ENCODE measurements at regions not wholly inside any gene's neighbourhood (a gene's known extent, or its start where the extent isn't known, plus 50 kb on each side); places are given as distances from the start of the nearest gene placed in this dataset.

- H3K9me3 ChIP-seq (ENCODE audit: control insufficient read depth, insufficient read depth, low read depth, low read length): no peaks in the 10 kb centered on the region
- no peak overlapping the region for H2AFZ ChIP-seq (ENCODE audit: low read length)
- no peak overlapping the region for H3K27ac ChIP-seq (ENCODE audit: insufficient read depth, low read length)
- no peak overlapping the region for H3K9ac ChIP-seq (ENCODE audit: insufficient read depth, low read length)
- H3K4me1 ChIP-seq (ENCODE audit: control insufficient read depth, extremely low read depth, insufficient read depth, low read length): peaks cover 5% of the 10 kb centered on the region
- H3K36me3 ChIP-seq (ENCODE audit: control insufficient read depth, insufficient read depth, low read length): no peaks in the 10 kb centered on the region
- no peaks in the 10 kb centered on the region for H3K27me3 ChIP-seq (ENCODE audit: control insufficient read depth, insufficient read depth, low read length)
- no peak for DNase-seq (ENCODE audit: low read depth in 2 of 2)
- TF ChIP-seq CTCF (conservative IDR thresholded peaks at IDR 0.05 in 1 of 2, IDR thresholded peaks at IDR 0.05 in 1 of 2; ENCODE audit: low read depth in 1 of 2, low read length in 2 of 2): no peak
- TF ChIP-seq EZH2 (IDR thresholded peaks at IDR 0.05; ENCODE audit: low read length, missing control alignments): no peak
- H3K4me3 ChIP-seq (replicated peaks in 1 of 4; ENCODE audit: control extremely low read depth in 1 of 4, insufficient read depth in 1 of 4, low read depth in 3 of 4, low read length in 4 of 4): no peak overlapping the region
- no peaks in the 10 kb centered on the region for H4K20me1 ChIP-seq (ENCODE audit: control insufficient read depth, extremely low read depth, insufficient read depth, low read length)
- no peaks in the 10 kb centered on the region for H3K79me2 ChIP-seq (ENCODE audit: control insufficient read depth, insufficient read depth, low read length)
- no peak overlapping the region for H3K4me2 ChIP-seq (ENCODE audit: extremely low read depth, insufficient read depth, low read length)
Measured at GRCh38 chr16:26976873-26977272, 89.9 kb upstream of the C16orf82 start.

DNA sequence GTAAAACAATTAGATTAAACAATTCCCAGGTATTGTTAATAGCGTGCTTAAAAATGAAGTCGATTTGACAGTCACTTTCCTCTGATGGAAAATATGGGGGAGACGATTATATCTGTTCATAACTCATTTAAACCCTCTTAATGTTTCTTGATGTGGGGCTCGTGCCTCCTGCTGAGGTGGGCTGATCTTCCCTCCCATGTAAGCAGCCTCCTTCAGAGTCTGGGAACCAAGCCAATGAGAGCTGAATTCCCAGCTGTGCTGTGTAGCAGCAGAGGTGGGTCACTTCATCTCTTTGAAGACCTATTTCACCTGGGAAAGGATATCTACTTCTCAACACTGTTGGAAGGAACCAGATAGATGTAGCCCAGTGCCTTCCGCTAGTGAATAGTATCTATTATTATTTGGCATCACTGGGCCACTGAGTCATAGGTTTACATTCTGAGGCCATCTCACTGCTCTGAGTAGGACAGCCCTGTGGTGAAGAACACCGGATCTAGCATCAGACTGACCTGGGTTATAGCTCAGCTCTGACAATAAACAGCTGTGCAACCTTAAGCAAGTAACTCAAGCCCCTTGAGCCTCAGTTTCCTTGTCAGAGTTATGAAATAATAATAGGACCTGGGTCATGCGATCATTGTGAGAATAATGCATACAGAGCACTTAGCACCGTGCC is 85.3 kb upstream of the C16orf82 start:
- Histone ChIP-seq H3K9me3 (ENCODE audit: control insufficient read depth, insufficient read depth, low read depth, low read length) (no peaks in the 10 kb centered on the region), H3K4me1 (ENCODE audit: control insufficient read depth, extremely low read depth, insufficient read depth, low read length) (peaks cover 17% of the 10 kb centered on the region), H3K4me3 (replicated peaks in 1 of 4; ENCODE audit: control extremely low read depth in 1 of 4, insufficient read depth in 1 of 4, low read depth in 3 of 4, low read length in 4 of 4) (no peak overlapping the region), H3K79me2 (ENCODE audit: control insufficient read depth, insufficient read depth, low read length) (no peaks in the 10 kb centered on the region), H3K36me3 (ENCODE audit: control insufficient read depth, insufficient read depth, low read length) (no peaks in the 10 kb centered on the region), H3K9ac (ENCODE audit: insufficient read depth, low read length) (no peak overlapping the region), H3K4me2 (ENCODE audit: extremely low read depth, insufficient read depth, low read length) (no peak overlapping the region), H3K27ac (ENCODE audit: insufficient read depth, low read length) (peak overlapping the region; percentile 67), H4K20me1 (ENCODE audit: control insufficient read depth, extremely low read depth, insufficient read depth, low read length) (no peaks in the 10 kb centered on the region), H2AFZ (ENCODE audit: low read length) (no peak overlapping the region), H3K27me3 (ENCODE audit: control insufficient read depth, insufficient read depth, low read length) (no peaks in the 10 kb centered on the region)
- DNase-seq (ENCODE audit: low read depth in 2 of 2): peak; percentile 82 to 85
- TF ChIP-seq CTCF (conservative IDR thresholded peaks at IDR 0.05 in 1 of 2, IDR thresholded peaks at IDR 0.05 in 1 of 2; ENCODE audit: low read depth in 1 of 2, low read length in 2 of 2): no peak

- Histone ChIP-seq H4K20me1 (ENCODE audit: control insufficient read depth, extremely low read depth, insufficient read depth, low read length) (no peaks in the 10 kb centered on the region), H3K4me2 (ENCODE audit: extremely low read depth, insufficient read depth, low read length) (no peak overlapping the region), H3K4me1 (ENCODE audit: control insufficient read depth, extremely low read depth, insufficient read depth, low read length) (peaks cover 26% of the 10 kb centered on the region), H3K27ac (ENCODE audit: insufficient read depth, low read length) (no peak overlapping the region), H3K27me3 (ENCODE audit: control insufficient read depth, insufficient read depth, low read length) (no peaks in the 10 kb centered on the region), H3K79me2 (ENCODE audit: control insufficient read depth, insufficient read depth, low read length) (no peaks in the 10 kb centered on the region), H3K9ac (ENCODE audit: insufficient read depth, low read length) (no peak overlapping the region), H2AFZ (ENCODE audit: low read length) (no peak overlapping the region), H3K4me3 (replicated peaks in 1 of 4; ENCODE audit: control extremely low read depth in 1 of 4, insufficient read depth in 1 of 4, low read depth in 3 of 4, low read length in 4 of 4) (no peak overlapping the region), H3K9me3 (ENCODE audit: control insufficient read depth, insufficient read depth, low read depth, low read length) (no peaks in the 10 kb centered on the region), H3K36me3 (ENCODE audit: control insufficient read depth, insufficient read depth, low read length) (no peaks in the 10 kb centered on the region)
- DNase-seq (ENCODE audit: low read depth in 2 of 2): no peak
- no peak for TF ChIP-seq CTCF (conservative IDR thresholded peaks at IDR 0.05 in 1 of 2, IDR thresholded peaks at IDR 0.05 in 1 of 2; ENCODE audit: low read depth in 1 of 2, low read length in 2 of 2)
- no peak for TF ChIP-seq EZH2 (IDR thresholded peaks at IDR 0.05; ENCODE audit: low read length, missing control alignments)
Measured at GRCh38 chr16:26982422-26982821, 84.3 kb upstream of the C16orf82 start.

Data from fibroblast of lung (primary cell).